ENCODE measurements at regions not wholly inside any gene's neighbourhood (a gene's known extent, or its start where the extent isn't known, plus 50 kb on each side); places are given as distances from the start of the nearest gene placed in this dataset.

DNA sequence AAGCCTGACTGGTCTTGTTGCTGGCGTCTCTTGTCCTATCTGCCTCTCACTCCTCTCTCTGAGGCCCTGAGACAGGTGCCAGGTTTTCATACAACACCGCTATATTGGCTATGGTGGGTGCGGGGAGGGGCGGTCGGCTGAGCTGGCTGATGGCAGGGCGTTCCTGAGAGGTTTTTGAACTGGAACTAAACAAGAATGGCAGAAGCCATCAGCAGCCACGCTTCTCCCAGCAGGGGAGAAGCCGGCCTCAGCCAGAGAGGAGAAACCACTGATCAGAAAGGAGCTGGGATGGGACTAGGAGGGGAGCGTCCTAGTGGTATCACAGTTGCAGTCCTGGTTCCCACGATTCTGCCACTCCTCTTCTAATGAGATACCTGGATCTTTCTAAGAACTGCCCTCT, 89.9 kb upstream of the PRR23E start:
- H3K27ac ChIP-seq (ENCODE audit: poor library complexity, severe bottlenecking) = no peak overlapping the region
- TF ChIP-seq, protein P1, sequence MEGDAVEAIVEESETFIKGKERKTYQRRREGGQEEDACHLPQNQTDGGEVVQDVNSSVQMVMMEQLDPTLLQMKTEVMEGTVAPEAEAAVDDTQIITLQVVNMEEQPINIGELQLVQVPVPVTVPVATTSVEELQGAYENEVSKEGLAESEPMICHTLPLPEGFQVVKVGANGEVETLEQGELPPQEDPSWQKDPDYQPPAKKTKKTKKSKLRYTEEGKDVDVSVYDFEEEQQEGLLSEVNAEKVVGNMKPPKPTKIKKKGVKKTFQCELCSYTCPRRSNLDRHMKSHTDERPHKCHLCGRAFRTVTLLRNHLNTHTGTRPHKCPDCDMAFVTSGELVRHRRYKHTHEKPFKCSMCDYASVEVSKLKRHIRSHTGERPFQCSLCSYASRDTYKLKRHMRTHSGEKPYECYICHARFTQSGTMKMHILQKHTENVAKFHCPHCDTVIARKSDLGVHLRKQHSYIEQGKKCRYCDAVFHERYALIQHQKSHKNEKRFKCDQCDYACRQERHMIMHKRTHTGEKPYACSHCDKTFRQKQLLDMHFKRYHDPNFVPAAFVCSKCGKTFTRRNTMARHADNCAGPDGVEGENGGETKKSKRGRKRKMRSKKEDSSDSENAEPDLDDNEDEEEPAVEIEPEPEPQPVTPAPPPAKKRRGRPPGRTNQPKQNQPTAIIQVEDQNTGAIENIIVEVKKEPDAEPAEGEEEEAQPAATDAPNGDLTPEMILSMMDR (IDR thresholded peaks at IDR 0.05; ENCODE audit: poor library complexity, severe bottlenecking) = no peak
- H3K36me3 ChIP-seq (ENCODE audit: low read depth) = no peaks in the 10 kb centered on the region
- peak; percentile 42 for DNase-seq (ENCODE audit: low spot score)
- no peak overlapping the region for H3K4me3 ChIP-seq (ENCODE audit: severe bottlenecking)
- H3K9me3 ChIP-seq (ENCODE audit: severe bottlenecking) = no peaks in the 10 kb centered on the region
- ATAC-seq (ENCODE audit: low read depth) = no peak
- no peaks in the 10 kb centered on the region for H3K4me1 ChIP-seq (ENCODE audit: insufficient read depth, poor library complexity, severe bottlenecking)
- no peaks in the 10 kb centered on the region for H3K27me3 ChIP-seq (ENCODE audit: insufficient read depth, poor library complexity, severe bottlenecking)

DNA sequence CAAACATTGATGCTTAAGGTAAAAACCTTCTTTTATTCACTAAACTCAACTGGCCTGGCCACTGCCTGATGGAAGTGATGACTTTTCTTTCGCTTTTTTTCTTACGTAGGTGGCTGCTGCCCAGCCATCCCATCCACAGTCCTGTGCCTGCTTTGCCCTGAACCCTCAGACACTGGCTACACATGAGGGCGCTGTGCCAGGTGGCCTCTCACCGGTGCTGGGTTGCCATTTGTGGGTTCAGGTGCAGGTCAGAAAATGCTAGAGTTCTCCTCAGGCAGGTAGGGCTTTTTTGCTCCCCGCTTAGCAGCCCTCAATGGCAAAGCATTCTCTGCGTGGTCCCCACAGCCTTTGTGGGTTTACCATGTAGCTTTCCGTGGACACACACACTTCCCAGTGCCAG, 88.3 kb upstream of the PRR23E start:
- no peaks in the 10 kb centered on the region for H3K9me3 ChIP-seq (ENCODE audit: severe bottlenecking)
- DNase-seq (ENCODE audit: low spot score) (no peak), ATAC-seq (ENCODE audit: low read depth) (no peak)
- no peak overlapping the region for H3K4me3 ChIP-seq (ENCODE audit: severe bottlenecking)
- no peaks in the 10 kb centered on the region for H3K36me3 ChIP-seq (ENCODE audit: low read depth)
- TF ChIP-seq, protein P1 (IDR thresholded peaks at IDR 0.05; ENCODE audit: poor library complexity, severe bottlenecking) = no peak
- H3K27me3 ChIP-seq (ENCODE audit: insufficient read depth, poor library complexity, severe bottlenecking) = no peaks in the 10 kb centered on the region
- no peak overlapping the region for H3K27ac ChIP-seq (ENCODE audit: poor library complexity, severe bottlenecking)
- no peaks in the 10 kb centered on the region for H3K4me1 ChIP-seq (ENCODE audit: insufficient read depth, poor library complexity, severe bottlenecking)

DNA sequence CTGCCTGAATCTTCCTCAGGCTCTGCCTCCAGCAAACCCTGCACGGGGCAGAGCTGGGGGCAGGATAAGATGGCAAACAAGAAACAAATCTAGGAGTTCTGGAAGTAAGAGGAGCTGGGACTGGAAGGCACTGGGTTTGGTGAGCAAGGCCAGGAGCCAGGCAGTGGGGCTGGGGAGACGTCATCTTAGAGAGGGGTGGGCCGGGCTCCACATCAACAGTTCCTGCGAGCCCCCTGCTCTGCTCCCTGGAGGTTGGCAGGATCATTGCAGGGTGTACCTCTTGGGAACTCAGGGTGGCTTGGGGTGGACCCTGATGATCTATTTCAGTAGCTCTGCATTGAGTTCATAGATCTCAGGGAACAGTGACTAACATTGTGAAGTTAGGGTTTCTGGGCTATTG, 87.3 kb upstream of the PRR23E start:
- H3K9me3 ChIP-seq (ENCODE audit: severe bottlenecking) = no peaks in the 10 kb centered on the region
- ATAC-seq (ENCODE audit: low read depth) = no peak
- no peaks in the 10 kb centered on the region for H3K36me3 ChIP-seq (ENCODE audit: low read depth)
- no peak for DNase-seq (ENCODE audit: low spot score)
- no peaks in the 10 kb centered on the region for H3K4me1 ChIP-seq (ENCODE audit: insufficient read depth, poor library complexity, severe bottlenecking)
- no peak overlapping the region for H3K27ac ChIP-seq (ENCODE audit: poor library complexity, severe bottlenecking)
- no peak overlapping the region for H3K4me3 ChIP-seq (ENCODE audit: severe bottlenecking)
- no peaks in the 10 kb centered on the region for H3K27me3 ChIP-seq (ENCODE audit: insufficient read depth, poor library complexity, severe bottlenecking)
- TF ChIP-seq, protein P1 (IDR thresholded peaks at IDR 0.05; ENCODE audit: poor library complexity, severe bottlenecking) = no peak

DNA sequence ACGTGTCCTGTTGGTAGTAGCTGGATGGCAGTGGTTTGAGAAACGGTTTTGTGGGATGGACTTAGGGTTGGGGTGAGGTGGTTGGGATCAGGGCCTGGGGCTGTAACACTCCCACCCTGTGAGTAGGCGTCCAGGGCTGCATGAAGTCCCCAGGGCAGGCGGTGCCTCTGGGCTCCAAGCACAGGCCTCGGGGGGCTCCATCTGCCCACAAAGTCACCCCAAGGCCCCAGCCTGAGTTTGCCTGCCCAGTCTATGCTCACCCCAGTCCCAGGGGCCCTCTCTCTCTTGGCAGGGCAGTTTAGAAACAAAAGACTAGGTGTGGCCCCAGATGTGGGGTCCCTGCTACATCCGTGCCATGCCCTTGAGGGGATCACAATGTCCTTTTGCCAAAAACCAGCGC, 86.9 kb upstream of the PRR23E start:
- DNase-seq (ENCODE audit: low spot score) (no peak), ATAC-seq (ENCODE audit: low read depth) (no peak)
- Histone ChIP-seq H3K36me3 (ENCODE audit: low read depth) (no peaks in the 10 kb centered on the region), H3K4me1 (ENCODE audit: insufficient read depth, poor library complexity, severe bottlenecking) (no peaks in the 10 kb centered on the region), H3K27me3 (ENCODE audit: insufficient read depth, poor library complexity, severe bottlenecking) (no peaks in the 10 kb centered on the region), H3K4me3 (ENCODE audit: severe bottlenecking) (no peak overlapping the region), H3K27ac (ENCODE audit: poor library complexity, severe bottlenecking) (no peak overlapping the region), H3K9me3 (ENCODE audit: severe bottlenecking) (no peaks in the 10 kb centered on the region)
- TF ChIP-seq, protein P1 (IDR thresholded peaks at IDR 0.05; ENCODE audit: poor library complexity, severe bottlenecking) = no peak

DNA sequence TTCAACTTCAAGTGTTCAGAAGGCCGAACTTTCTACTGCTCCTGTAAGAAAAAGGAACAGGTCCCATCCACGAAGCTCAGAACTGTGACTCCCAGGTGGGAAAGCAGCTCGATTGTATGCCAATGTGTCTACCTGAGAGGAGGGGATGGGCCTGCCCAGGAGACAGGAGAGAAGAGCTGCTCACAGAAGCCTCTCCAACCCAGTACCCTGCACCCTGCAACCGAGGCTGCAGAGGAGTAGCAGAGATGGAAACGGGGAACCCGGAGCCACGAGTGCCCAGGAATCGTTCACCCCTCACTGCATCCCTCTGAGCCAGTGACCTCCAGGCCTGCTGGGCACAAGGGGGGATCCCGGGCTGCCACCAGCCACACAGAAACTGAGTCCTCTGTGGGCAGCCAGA, 86.5 kb upstream of the PRR23E start:
- no peak for ATAC-seq (ENCODE audit: low read depth)
- no peak overlapping the region for H3K4me3 ChIP-seq (ENCODE audit: severe bottlenecking)
- TF ChIP-seq, protein P1 (IDR thresholded peaks at IDR 0.05; ENCODE audit: poor library complexity, severe bottlenecking) = no peak

More for the DNA sequence above, 86.5 kb upstream of the PRR23E start:
- H3K36me3 ChIP-seq (ENCODE audit: low read depth) = no peaks in the 10 kb centered on the region
- no peak for DNase-seq (ENCODE audit: low spot score)
- H3K9me3 ChIP-seq (ENCODE audit: severe bottlenecking) = no peaks in the 10 kb centered on the region
- H3K27me3 ChIP-seq (ENCODE audit: insufficient read depth, poor library complexity, severe bottlenecking) = no peaks in the 10 kb centered on the region
- H3K4me1 ChIP-seq (ENCODE audit: insufficient read depth, poor library complexity, severe bottlenecking) = no peaks in the 10 kb centered on the region
- no peak overlapping the region for H3K27ac ChIP-seq (ENCODE audit: poor library complexity, severe bottlenecking)
